Stimulated activated naive B cell treated with anti-CD40 and anti-IgM and Interleukin-4, amounts not matched to agents 10 μg/mL and 1 μg/mL and 100 μg/mL, for 72 hours (primary cell): ENCODE measurements at regions not wholly inside any gene's neighbourhood (a gene's known extent, or its start where the extent isn't known, plus 50 kb on each side); places are given as distances from the start of the nearest gene placed in this dataset.

ENCODE experiments used
- ATAC-seq, 2 donors: fragments of 150-1000 bp; cut with Tn5 transposase; replicated peaks; 2 replicates each; pipeline ENCODE4 v1.10.0; 2021; ENCODE audit warnings: moderate library complexity in 1 of 2
- DNase-seq: peaks from one replicate; pipeline ENCODE4 v3.0.0; 2021
- H3K27ac Mint-ChIP-seq: one replicate; pipeline ENCODE4 v1.8.0; 2022; ENCODE audit warnings: mild to moderate bottlenecking, mixed read lengths
- H3K27me3 Mint-ChIP-seq, 2 donors: one replicate each; pipeline ENCODE4 v1.8.0; 2022; ENCODE audit warnings: mixed read lengths in 2 of 2
- H3K36me3 Mint-ChIP-seq, 2 donors: one replicate each; pipeline ENCODE4 v1.8.0; 2022; ENCODE audit warnings: mixed read lengths in 2 of 2, mild to moderate bottlenecking in 1 of 2
- H3K4me1 Mint-ChIP-seq, 2 donors: one replicate each; pipeline ENCODE4 v1.8.0; 2022; ENCODE audit warnings: mixed read lengths in 2 of 2, mild to moderate bottlenecking in 1 of 2
- H3K4me3 Mint-ChIP-seq, 2 donors: one replicate each; pipeline ENCODE4 v1.8.0; 2022; ENCODE audit warnings: mild to moderate bottlenecking in 2 of 2, mixed read lengths in 2 of 2, moderate library complexity in 1 of 2
- H3K9me3 Mint-ChIP-seq, 2 donors: one replicate each; pipeline ENCODE4 v1.8.0; 2022; ENCODE audit warnings: mixed read lengths in 2 of 2, mild to moderate bottlenecking in 1 of 2

DNA sequence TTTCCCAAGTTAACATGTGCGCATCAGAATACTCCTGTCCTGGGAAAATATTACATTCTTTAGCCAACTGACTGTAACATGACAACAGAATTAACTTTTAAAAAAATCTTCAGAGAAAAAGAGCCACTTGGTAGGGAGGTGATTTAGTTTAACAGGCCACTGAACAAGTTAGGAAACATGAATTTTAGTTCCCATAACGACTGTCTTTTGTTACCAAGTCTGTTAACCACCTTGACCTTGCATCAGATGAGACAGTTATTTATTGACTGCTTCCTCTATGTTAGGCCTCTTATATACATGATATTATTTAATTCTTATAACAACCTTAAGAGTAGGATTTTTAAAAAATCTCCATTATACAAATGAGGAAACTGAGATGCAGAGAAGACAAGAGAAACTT is 268.6 kb downstream of the NDFIP2 start:
- no peak for ATAC-seq

DNA sequence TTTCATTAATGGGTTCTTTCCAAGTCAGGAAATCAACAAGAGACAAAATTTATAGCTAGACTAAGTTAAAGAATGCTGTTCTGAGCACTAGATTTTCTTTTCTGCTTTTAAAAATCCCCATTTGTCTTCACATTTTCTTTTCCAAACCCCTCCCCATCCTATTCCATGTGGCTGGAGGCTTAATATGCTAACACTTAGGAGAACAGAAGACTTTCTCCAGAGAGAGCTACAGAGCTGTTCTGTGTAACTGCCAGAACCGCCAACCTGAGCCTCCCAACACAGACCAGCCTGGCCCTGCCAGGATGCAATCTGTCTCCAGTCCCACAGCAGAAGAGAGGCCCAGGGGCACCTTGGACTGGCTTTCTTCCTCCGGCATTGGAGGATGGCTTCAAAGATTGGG is 264.1 kb downstream of the NDFIP2 start:
- Mint-ChIP-seq H3K4me1 (no peaks in the 10 kb centered on the region), H3K4me3 (no peak overlapping the region), H3K36me3 (no peaks in the 10 kb centered on the region), H3K27ac (no peak overlapping the region), H3K9me3 (no peaks in the 10 kb centered on the region), H3K27me3 (no peaks in the 10 kb centered on the region)
- DNase-seq (no peak), ATAC-seq (no peak)

More for the DNA sequence above, 268.6 kb downstream of the NDFIP2 start:
- DNase-seq: no peak
- Mint-ChIP-seq H3K27me3 (no peaks in the 10 kb centered on the region), H3K36me3 (no peaks in the 10 kb centered on the region), H3K9me3 (no peaks in the 10 kb centered on the region), H3K27ac (no peak overlapping the region), H3K4me1 (no peaks in the 10 kb centered on the region), H3K4me3 (no peak overlapping the region)

DNA sequence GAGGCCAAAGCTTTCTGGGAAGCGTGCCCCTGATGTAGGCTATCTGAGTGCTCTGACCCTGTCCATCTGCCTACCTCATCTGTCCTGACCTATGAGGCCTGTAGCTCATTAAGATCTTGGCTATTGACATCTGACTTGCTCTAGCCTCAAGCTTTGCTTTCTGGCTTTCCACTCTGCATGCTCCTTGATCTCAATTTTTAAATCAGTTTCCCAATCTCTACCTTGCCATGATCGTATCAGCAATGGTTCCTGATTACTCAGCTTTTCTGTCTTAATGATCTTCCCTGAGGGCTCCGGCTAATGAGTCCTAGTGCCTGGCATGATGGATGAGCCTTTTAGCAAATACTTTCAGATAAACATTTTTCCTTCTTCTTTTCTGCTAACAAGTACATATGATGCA is 262.0 kb downstream of the NDFIP2 start:
- H3K36me3 Mint-ChIP-seq: no peaks in the 10 kb centered on the region
- H3K9me3 Mint-ChIP-seq: no peaks in the 10 kb centered on the region
- no peaks in the 10 kb centered on the region for H3K4me1 Mint-ChIP-seq
- no peaks in the 10 kb centered on the region for H3K27me3 Mint-ChIP-seq
- ATAC-seq (no peak), DNase-seq (no peak)
- H3K27ac Mint-ChIP-seq: no peak overlapping the region
- H3K4me3 Mint-ChIP-seq: no peak overlapping the region

DNA sequence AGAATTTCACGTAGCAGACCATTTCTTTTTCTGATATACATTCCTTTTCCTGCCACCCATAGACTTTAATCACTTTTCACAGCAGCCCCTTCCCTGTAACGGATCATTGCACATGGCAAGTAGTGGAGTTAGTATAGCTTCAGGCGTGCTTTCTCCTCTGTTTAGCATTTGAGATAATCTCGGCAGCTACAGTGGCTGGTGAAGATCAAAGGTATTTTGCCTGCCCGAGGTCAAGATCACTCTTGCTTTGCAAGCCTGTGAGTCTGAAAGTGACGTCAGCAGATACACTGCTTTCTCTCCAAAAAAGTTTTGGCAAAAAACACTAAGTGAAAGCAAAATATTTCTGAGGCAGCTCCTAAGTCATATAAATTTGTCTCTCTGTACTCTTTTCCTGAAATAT is 260.0 kb downstream of the NDFIP2 start:
- no peaks in the 10 kb centered on the region for H3K36me3 Mint-ChIP-seq
- H3K9me3 Mint-ChIP-seq: no peaks in the 10 kb centered on the region
- H3K4me3 Mint-ChIP-seq: no peak overlapping the region
- ATAC-seq (no peak), DNase-seq (no peak)
- peaks cover 0 to 10% of the 10 kb centered on the region in 2 donors for H3K27me3 Mint-ChIP-seq
- H3K27ac Mint-ChIP-seq: no peak overlapping the region
- H3K4me1 Mint-ChIP-seq: no peaks in the 10 kb centered on the region

DNA sequence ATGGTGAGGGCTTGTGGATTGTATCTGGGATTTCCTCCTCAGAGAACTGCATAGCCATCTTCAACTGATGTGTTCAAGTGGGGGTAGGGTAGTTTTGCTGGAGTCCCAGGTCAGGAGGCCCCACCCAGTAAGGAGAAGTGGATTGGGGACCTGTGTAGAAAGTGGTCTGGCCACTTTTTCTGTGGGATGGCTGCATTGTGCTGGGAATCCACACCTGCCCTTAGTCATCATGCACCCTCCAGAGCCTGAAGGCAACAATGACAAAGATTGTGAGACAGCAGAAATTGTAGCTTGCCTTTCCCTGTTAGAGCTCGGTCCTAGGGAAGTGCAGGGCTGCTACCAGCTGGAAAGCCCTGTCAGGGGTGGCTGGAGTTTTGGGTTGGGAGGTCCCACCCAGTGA is 255.4 kb downstream of the NDFIP2 start:
- Mint-ChIP-seq H3K36me3 (no peaks in the 10 kb centered on the region), H3K4me3 (no peak overlapping the region), H3K4me1 (no peaks in the 10 kb centered on the region), H3K27me3 (peaks cover 4 to 25% of the 10 kb centered on the region in 2 donors), H3K27ac (no peak overlapping the region), H3K9me3 (peaks cover 0 to 9% of the 10 kb centered on the region in 2 donors)
- ATAC-seq (no peak), DNase-seq (no peak)

DNA sequence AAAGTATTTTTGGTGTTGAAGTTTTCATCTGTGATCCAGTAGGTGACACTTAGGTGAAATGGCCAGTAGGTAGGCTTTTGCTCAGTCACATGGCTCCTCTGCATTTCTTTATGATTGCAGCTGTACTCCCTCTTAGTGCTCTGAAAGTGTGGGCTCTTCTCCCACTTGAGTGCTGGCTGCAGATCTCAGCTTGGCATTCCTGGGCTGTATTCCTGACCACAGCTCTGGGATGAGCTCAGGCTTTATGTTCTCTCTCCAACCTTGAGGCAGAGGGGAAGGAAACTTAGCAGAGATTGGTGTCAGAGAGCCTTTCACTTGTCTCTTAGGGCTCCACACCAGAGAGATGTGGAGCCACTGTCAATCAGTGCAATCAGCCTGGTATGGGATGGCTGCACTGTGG is 254.3 kb downstream of the NDFIP2 start:
- ATAC-seq (no peak), DNase-seq (no peak)
- Mint-ChIP-seq H3K27me3 (peaks cover 4 to 25% of the 10 kb centered on the region in 2 donors), H3K36me3 (no peaks in the 10 kb centered on the region), H3K4me3 (no peak overlapping the region), H3K9me3 (peaks cover 0 to 9% of the 10 kb centered on the region in 2 donors), H3K27ac (no peak overlapping the region), H3K4me1 (no peaks in the 10 kb centered on the region)

DNA sequence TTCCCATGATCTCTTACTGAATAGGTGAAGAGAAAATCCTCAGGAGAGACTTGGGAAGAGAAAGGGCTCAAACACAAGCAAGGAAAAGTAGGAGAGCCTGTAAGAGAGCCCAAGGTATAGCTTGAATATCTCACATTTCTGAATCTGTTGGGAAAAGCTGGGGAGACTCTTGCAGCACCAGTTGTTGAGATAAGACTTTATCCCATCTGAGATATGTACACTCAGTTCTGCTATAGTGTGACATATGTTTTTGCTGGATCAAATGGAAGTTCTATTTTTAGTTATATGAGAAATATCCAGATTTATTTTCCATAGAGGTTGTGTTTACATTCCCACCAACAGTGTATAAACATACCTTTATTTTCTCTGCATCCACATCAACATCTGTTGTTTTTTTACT is 246.1 kb downstream of the NDFIP2 start:
- H3K27me3 Mint-ChIP-seq: peaks cover 0 to under 1% of the 10 kb centered on the region in 2 donors
- H3K4me1 Mint-ChIP-seq: peaks cover 0 to 2% of the 10 kb centered on the region in 2 donors
- ATAC-seq (no peak), DNase-seq (no peak)
- H3K36me3 Mint-ChIP-seq: no peaks in the 10 kb centered on the region
- no peak overlapping the region for H3K4me3 Mint-ChIP-seq
- peaks cover 0 to 6% of the 10 kb centered on the region in 2 donors for H3K9me3 Mint-ChIP-seq
- no peak overlapping the region for H3K27ac Mint-ChIP-seq

DNA sequence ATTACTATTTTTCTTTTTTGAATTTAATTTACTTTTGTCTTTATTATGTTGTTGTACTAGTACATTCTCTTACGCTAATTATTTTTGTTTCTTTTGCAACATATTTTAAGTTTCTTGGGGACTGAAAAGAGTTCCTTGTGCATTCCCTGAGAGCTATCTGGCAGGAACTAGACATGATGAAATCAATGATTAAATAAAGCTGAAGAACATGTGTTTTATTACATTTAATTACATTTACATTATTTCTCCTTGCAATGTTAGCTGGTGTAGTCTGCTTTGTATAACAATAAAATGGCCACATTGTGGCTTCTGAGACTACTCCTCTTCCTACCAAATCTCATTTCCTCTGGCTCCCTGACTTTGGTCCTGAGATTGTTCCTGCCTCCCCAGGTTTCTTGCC is 244.9 kb downstream of the NDFIP2 start:
- Mint-ChIP-seq H3K9me3 (peaks cover 3 to 4% of the 10 kb centered on the region in 2 donors), H3K27ac (no peak overlapping the region), H3K4me3 (no peak overlapping the region), H3K4me1 (peaks cover 0 to 2% of the 10 kb centered on the region in 2 donors), H3K36me3 (no peaks in the 10 kb centered on the region), H3K27me3 (no peaks in the 10 kb centered on the region)
- no peak for DNase-seq
- ATAC-seq: no peak

DNA sequence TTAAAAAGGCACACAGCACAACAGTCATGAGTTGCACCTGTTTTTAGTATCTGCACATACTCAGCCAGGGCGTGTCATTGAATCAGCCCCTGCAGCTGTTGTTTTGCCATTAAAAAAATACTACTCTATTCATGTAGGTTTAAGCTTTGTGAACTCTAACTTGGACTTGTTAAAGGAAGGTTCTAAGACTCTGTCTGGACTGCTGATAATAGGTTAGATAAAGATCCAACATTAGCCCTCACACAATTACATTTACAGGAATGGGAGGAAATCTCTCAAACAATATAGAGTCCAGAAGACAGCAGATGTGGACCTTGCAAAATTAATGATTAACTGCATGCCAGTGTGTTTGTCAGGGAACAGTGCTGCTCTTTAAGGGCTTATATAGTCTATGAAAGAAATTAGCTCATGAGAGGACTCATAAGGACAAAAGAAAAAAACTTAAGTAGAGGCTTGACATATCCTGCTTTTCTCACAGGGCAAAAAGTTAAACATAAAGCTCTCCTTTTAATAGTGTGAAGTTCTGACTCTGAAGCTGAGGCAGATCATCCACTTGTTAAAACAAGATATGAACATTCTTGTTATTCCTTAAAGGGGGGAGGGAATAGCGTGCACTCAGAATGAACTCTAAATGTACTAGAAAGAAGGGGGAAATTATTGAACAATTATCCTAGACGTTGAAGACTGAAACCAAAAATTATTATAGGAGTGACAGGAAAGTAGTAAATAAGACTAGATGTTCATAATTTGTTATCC is 243.6 kb downstream of the NDFIP2 start:
- Mint-ChIP-seq H3K27ac (no peak overlapping the region), H3K9me3 (peaks cover 3 to 4% of the 10 kb centered on the region in 2 donors), H3K4me3 (no peak overlapping the region), H3K36me3 (no peaks in the 10 kb centered on the region), H3K4me1 (peaks cover 0 to 2% of the 10 kb centered on the region in 2 donors), H3K27me3 (no peaks in the 10 kb centered on the region)
- DNase-seq (no peak), ATAC-seq (no peak)

DNA sequence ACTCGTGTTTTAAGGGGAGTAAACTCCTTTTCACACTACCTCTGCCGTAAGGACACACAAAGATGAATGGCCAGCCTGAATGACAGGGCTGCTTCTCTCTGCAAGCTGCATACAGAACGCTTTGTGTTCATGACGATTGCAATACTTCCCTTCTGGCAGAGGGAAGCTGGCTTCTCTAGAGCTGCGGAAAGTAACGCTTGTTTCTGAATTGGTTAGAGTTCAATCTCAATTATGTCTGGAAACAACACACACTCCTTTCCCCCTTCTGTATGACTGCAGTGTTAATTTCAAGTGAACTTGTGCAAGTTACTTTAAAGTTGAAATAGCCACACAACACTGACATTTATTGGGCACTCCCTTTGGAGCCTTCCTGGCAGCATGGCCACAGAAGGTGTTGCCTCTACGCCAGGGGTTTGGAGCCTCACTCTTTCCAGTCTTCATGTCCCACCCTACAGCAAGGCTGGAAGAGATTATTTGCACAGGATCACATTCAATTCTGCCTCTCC is 242.6 kb downstream of the NDFIP2 start:
- no peak for ATAC-seq

DNA sequence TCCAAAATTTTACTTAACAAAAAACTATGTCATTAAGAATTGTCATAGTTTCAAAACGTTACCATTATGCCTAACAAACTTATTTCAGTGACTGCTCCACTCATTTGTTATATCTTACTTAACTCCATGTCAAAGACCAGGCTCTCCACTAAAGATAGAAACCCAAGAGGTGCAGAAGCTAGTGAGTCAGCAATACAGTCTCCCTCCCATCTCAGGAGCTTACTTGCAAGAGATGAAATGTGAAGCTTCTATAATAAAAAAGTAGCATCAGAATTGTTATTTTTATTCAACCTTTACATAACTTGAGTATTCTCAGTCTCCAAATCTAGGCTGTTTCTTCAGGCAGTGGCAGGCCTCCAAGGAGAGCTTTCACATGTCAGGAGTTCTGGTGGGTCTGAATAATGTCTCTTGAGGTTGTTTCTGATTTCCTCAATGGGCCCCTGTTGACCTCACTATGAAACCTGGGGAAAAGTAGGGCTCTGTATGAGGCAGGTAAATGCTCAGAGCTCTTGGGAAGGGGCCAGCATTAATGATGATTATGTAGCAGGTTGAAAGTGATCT is 242.0 kb downstream of the NDFIP2 start:
- H3K36me3 Mint-ChIP-seq: no peaks in the 10 kb centered on the region
- no peak overlapping the region for H3K27ac Mint-ChIP-seq
- DNase-seq (no peak), ATAC-seq (no peak)
- H3K4me3 Mint-ChIP-seq: no peak overlapping the region
- H3K27me3 Mint-ChIP-seq: no peaks in the 10 kb centered on the region
- H3K9me3 Mint-ChIP-seq: peaks cover 5 to 7% of the 10 kb centered on the region in 2 donors
- peaks cover 0 to 2% of the 10 kb centered on the region in 2 donors for H3K4me1 Mint-ChIP-seq

More for the DNA sequence above, 242.6 kb downstream of the NDFIP2 start:
- Mint-ChIP-seq H3K27me3 (no peaks in the 10 kb centered on the region), H3K4me3 (no peak overlapping the region), H3K36me3 (no peaks in the 10 kb centered on the region), H3K27ac (no peak overlapping the region), H3K4me1 (peaks cover 0 to 2% of the 10 kb centered on the region in 2 donors), H3K9me3 (peaks cover 2 to 4% of the 10 kb centered on the region in 2 donors)
- no peak for DNase-seq

DNA sequence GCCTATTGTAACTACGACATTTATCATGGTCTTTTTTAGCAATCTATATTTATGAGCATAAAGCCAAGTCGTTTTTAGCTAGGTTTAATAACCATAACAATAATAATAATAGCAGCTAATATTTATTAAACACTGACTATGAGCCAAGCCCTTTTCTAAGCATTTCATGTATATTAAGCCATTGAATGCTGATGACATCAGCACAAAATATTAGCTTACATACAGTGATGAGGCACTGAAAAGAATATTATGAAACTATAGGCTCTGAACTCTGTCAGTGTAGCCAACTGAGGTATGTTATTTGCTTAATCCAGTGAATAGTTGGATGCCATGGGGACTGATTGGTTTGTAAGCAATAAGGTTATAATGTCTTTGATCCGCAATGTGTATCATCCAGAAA is 235.2 kb downstream of the NDFIP2 start:
- Mint-ChIP-seq H3K4me1 (no peaks in the 10 kb centered on the region), H3K36me3 (no peaks in the 10 kb centered on the region), H3K9me3 (peaks cover 5 to 7% of the 10 kb centered on the region in 2 donors), H3K27ac (no peak overlapping the region), H3K27me3 (peaks cover 4 to 5% of the 10 kb centered on the region in 2 donors), H3K4me3 (no peak overlapping the region)
- DNase-seq (no peak), ATAC-seq (no peak)

DNA sequence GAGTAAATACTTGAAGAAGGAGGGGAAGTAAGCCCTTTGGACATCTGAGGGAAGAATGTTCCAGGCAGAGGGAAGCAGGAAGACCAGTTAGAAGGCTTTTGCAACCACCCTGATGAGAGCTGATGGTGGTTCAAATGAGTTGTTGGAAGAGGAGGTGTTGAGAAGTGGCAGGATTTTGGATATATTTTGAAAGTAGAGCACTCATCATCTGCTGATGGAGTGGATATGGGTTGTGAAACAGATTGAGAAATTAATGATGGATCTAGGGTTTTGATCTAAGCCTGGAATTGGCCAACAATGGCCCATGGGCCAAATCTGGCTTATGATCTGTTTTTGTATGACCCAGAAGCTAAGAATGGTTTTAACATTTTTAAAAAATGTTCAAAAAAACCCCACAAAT is 230.7 kb downstream of the NDFIP2 start:
- no peak overlapping the region for H3K27ac Mint-ChIP-seq
- peaks cover 4 to 5% of the 10 kb centered on the region in 2 donors for H3K27me3 Mint-ChIP-seq
- no peaks in the 10 kb centered on the region for H3K36me3 Mint-ChIP-seq
- DNase-seq: no peak
- no peaks in the 10 kb centered on the region for H3K4me1 Mint-ChIP-seq
- no peak for ATAC-seq
- no peaks in the 10 kb centered on the region for H3K9me3 Mint-ChIP-seq
- no peak overlapping the region for H3K4me3 Mint-ChIP-seq

DNA sequence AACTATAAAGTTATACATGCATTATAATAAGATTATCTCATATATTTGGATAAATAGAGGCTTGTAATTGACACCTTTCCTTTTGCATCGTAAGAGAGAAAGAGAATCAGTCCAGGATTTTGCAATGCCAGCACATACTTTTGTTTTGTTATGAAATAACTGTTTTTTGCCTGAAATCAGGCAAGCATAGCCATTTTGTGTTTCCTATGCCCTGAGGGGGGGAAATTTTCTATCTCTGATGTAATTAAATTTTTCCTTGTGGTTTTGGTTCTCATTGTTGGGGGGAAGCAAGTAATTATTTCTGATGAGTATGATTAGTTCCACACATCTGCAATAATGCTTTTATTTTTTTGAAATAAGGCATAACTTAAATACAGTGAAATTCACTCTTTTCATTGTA is 229.4 kb downstream of the NDFIP2 start:
- no peak overlapping the region for H3K4me3 Mint-ChIP-seq
- no peak for DNase-seq

DNA sequence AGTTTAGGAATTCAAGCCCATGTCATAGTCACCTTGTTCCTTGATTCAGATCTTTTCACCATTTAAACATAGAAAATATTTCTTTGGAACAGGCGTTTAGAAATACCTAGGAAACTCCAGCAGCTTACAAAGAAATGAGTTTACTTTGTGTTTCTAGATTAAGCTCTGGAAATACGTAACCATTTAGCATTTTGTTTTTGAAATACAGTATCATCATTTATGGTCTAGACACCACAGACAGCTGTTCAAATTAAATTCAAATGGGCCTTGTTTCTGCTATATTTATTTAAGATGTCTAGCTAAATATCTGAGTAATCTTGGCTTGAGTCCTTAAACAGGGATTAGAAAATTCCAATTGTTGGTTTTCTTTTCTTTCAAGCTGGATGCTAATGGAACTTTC is 228.5 kb downstream of the NDFIP2 start:
- DNase-seq (no peak), ATAC-seq (no peak)
- no peaks in the 10 kb centered on the region for H3K4me1 Mint-ChIP-seq

More for the DNA sequence above, 229.4 kb downstream of the NDFIP2 start:
- Mint-ChIP-seq H3K27ac (no peak overlapping the region), H3K4me1 (no peaks in the 10 kb centered on the region), H3K9me3 (no peaks in the 10 kb centered on the region), H3K27me3 (peaks cover 4 to 5% of the 10 kb centered on the region in 2 donors), H3K36me3 (no peaks in the 10 kb centered on the region)
- ATAC-seq: no peak

More for the DNA sequence above, 228.5 kb downstream of the NDFIP2 start:
- H3K9me3 Mint-ChIP-seq: no peaks in the 10 kb centered on the region
- H3K36me3 Mint-ChIP-seq: no peaks in the 10 kb centered on the region
- H3K4me3 Mint-ChIP-seq: no peak overlapping the region
- H3K27ac Mint-ChIP-seq: no peak overlapping the region
- peaks cover 4 to 5% of the 10 kb centered on the region in 2 donors for H3K27me3 Mint-ChIP-seq
